ENCODE measurements at regions not wholly inside any gene's neighbourhood (a gene's known extent, or its start where the extent isn't known, plus 50 kb on each side); places are given as distances from the start of the nearest gene placed in this dataset.

DNA sequence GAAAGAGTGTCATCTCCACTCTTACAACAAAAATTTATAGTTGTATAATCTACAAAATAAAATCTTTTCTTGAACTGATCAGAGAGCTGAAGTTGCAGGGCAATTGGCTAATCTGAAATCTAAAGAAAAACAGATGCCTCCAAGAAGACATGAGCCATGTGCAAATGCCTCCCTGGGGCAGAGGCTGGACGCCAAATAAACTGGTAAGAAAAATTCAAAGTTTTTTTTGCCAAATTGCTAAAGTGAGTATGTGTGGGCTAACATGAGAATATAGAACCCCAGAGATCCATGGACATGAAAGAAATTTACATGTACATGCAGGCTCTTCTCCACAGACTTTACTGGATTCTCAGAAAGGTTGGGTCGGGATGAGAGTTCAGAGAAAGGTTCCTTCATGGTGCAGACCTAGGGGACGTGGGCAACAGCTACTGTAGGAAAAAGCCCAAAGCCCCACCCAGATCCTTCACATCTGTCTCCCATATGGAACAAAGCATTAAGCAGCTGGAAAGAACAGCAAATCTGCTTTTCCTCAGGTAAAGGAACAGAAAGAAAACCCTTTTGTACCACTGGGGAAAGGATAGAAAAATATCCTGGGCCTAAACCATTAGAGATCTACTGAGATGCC is 90.5 kb upstream of the SIRPG start:
- TF ChIP-seq EZH2 (IDR thresholded peaks at IDR 0.05; ENCODE audit: insufficient read depth, poor library complexity, severe bottlenecking) = no peak
- no peak for TF ChIP-seq EZH2phosphoT487 (IDR thresholded peaks at IDR 0.05; ENCODE audit: insufficient read depth, low read depth)

All from GM23248 (cell line).